Thoracic aorta (tissue), 2 donors: ENCODE measurements at regions not wholly inside any gene's neighbourhood (a gene's known extent, or its start where the extent isn't known, plus 50 kb on each side); places are given as distances from the start of the nearest gene placed in this dataset.
"Not testable (repeated sequence)": the region's sequence is repeated elsewhere in the genome, so short reads cannot be mapped to it uniquely, and the experiment has no call there.

Experiments
- ATAC-seq: fragments of 150-250 bp; one replicate; pipeline ENCODE4 v1.8.0; 2017; ENCODE audit warnings: low read depth; ENCODE audit not compliant: insufficient number of reproducible peaks, low FRiP score
- DNase-seq: peaks from one replicate; pipeline ENCODE4 v3.0.0-alpha.2; 2020; ENCODE audit warnings: low spot score
- H3K27ac ChIP-seq, 2 donors: fragments of 200-600 bp; sonication (generic); 1 replicate in 1 of 2; 2 replicates in 1 of 2; pipeline ENCODE4 v1.5.1; 2016; ENCODE audit warnings: mild to moderate bottlenecking in 2 of 2, moderate library complexity in 2 of 2
- H3K27me3 ChIP-seq: fragments of 200-600 bp; sonication (generic); replicated peaks from 2 replicates; pipeline ENCODE4 v1.6.0; 2016; ENCODE audit warnings: mild to moderate bottlenecking; ENCODE audit not compliant: insufficient read depth
- H3K36me3 ChIP-seq: fragments of 200-600 bp; sonication (generic); one replicate; pipeline ENCODE4 v1.5.1; 2016
- H3K4me1 ChIP-seq, 2 donors: fragments of 200-600 bp; sonication (generic); 1 replicate in 1 of 2; 2 replicates in 1 of 2; pipeline versions ENCODE4 v1.5.1 to v1.6.0; 2016; ENCODE audit warnings: low read depth in 2 of 2, mild to moderate bottlenecking in 1 of 2; ENCODE audit not compliant: control insufficient read depth in 1 of 2
- H3K4me3 ChIP-seq: fragments of 200-600 bp; sonication (generic); 2 replicates; pipeline ENCODE4 v1.5.1; 2016; ENCODE audit warnings: mild to moderate bottlenecking
- H3K9me3 ChIP-seq: fragments of 200-600 bp; sonication (generic); 2 replicates; pipeline ENCODE4 v1.5.1; 2016
- CTCF ChIP-seq: fragments of 200-600 bp; sonication (generic); IDR thresholded peaks from one replicate; pipeline ENCODE4 v1.5.1; 2019; ENCODE audit warnings: antibody characterized with exemption

GRCh38 chr2:89756616-89757015 is 1065.1 kb downstream of the RPIA start:
- ATAC-seq, H3K4me3 ChIP-seq, H3K27me3 ChIP-seq, DNase-seq, H3K36me3 ChIP-seq, H3K27ac ChIP-seq, H3K9me3 ChIP-seq, H3K4me1 ChIP-seq: not testable (repeated sequence)

- not testable (repeated sequence) for ATAC-seq, H3K4me3 ChIP-seq, H3K27ac ChIP-seq, H3K9me3 ChIP-seq, H3K36me3 ChIP-seq, H3K4me1 ChIP-seq, H3K27me3 ChIP-seq, DNase-seq
Observed at GRCh38 chr2:89758332-89759026, 1067.0 kb downstream of the RPIA start.

DNA sequence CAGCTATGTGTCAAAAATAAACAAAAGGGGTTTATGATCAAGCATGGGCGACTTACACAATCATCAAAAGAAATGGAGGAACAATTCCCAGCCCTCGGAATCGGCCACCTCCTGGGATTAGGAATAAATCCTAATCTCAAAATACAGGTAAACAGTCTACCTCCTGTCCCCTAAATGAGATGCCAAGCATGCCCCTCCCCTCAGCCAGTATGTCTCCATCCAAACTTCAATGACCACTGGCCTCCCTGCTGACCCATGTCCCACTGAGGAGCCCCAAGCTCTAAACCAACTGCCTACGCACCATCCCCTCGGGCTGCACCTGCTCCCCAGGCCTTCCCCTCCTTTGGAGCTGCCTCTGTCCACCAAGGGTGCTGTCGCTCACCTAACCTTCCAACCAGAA is 1069.3 kb downstream of the RPIA start:
- not testable (repeated sequence) for ATAC-seq, H3K4me1 ChIP-seq, H3K27ac ChIP-seq, DNase-seq, H3K9me3 ChIP-seq, H3K4me3 ChIP-seq, H3K36me3 ChIP-seq, H3K27me3 ChIP-seq

DNA sequence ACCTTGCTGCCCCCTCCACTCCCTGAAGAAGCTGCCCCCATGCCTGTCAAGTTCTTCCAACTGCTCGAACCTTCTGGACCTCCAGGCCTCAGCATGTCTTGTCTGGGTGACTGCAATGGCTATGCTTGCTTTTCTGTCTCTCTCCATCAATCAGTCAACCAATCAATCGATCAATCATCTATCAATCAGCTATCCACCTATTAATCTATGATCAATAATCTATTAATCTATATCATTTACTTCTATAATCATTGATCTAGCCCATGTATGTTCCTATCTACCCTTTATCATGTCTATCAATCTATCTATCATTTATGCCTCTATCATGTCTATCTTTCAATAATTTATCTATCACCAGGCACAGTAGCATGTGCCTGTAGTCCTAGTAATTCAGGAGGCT is 1069.7 kb downstream of the RPIA start:
- H3K36me3 ChIP-seq, H3K4me1 ChIP-seq, H3K27me3 ChIP-seq, H3K9me3 ChIP-seq, H3K27ac ChIP-seq, ATAC-seq, H3K4me3 ChIP-seq, DNase-seq: not testable (repeated sequence)

- not testable (repeated sequence) for H3K9me3 ChIP-seq, H3K27me3 ChIP-seq, H3K4me3 ChIP-seq, H3K4me1 ChIP-seq, H3K36me3 ChIP-seq, ATAC-seq, DNase-seq, H3K27ac ChIP-seq
Observed at GRCh38 chr2:89761863-89762262, 1070.4 kb downstream of the RPIA start.

GRCh38 chr2:89762461-89763253 is 1071.2 kb downstream of the RPIA start:
- H3K36me3 ChIP-seq, H3K4me1 ChIP-seq, H3K9me3 ChIP-seq, H3K27me3 ChIP-seq, DNase-seq, H3K27ac ChIP-seq, H3K4me3 ChIP-seq, ATAC-seq: not testable (repeated sequence)

- no peaks in the 10 kb centered on the region for H3K4me1 ChIP-seq
- no peaks in the 10 kb centered on the region for H3K27me3 ChIP-seq
- ATAC-seq (no peak), DNase-seq (no peak)
- TF ChIP-seq CTCF: no peak
- no peaks in the 10 kb centered on the region for H3K36me3 ChIP-seq
- no peak overlapping the region for H3K4me3 ChIP-seq
- no peaks in the 10 kb centered on the region for H3K9me3 ChIP-seq
- no peak overlapping the region for H3K27ac ChIP-seq
Observed at GRCh38 chr2:89763254-89763580, 1071.7 kb downstream of the RPIA start.

DNA sequence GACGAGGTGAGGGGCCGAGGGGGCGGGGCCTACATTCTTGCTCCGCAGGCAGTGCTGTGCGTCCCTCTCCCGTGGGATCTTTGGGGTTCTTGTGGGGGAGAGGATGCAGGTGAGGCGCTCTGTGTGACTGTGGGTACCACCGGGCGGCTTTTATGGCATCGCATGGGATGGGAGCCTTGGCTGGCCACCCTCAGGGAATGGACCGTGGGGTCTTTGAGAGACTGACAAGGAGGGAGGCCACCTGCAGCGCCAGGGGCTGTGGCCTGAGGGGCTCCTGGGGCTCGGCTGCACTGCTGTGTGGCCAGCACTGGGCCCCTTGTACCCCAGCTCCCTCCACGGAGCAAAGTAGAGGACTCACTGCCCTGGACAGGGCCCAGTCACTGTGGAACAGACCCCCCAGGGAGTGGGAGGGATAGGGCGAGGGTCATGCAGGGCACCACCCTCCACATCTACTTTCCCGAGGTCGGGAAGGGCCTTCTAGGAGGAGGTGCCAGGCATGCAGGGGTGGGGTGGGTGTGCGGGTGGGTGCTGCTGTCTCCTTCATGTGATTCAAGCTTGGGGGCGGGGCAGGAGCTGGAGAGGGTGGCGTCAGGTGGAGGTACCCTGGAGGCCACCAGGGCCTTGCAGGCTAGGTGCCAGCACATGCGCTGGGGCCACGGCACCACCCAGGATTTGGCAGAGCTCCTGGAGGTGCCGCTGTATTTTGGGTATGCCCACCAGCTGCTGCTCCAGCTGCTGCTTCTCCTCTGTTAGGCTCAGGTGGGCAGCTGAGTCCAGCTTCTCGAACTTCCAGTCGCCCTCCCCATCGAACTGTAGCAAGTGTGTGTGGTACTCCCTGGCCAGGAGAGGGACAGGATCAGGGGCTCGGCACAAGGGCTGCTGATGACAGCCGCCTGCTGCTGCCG is 1072.4 kb downstream of the RPIA start:
- TF ChIP-seq CTCF: no peak
- no peak overlapping the region for H3K27ac ChIP-seq
- no peaks in the 10 kb centered on the region for H3K27me3 ChIP-seq
- DNase-seq (no peak), ATAC-seq (no peak)
- H3K4me3 ChIP-seq: no peak overlapping the region
- no peaks in the 10 kb centered on the region for H3K9me3 ChIP-seq
- no peaks in the 10 kb centered on the region for H3K36me3 ChIP-seq
- H3K4me1 ChIP-seq: no peaks in the 10 kb centered on the region

GRCh38 chr2:89764571-89765360 is 1073.3 kb downstream of the RPIA start:
- not testable (repeated sequence) for DNase-seq, H3K4me1 ChIP-seq, H3K4me3 ChIP-seq, H3K27ac ChIP-seq, H3K27me3 ChIP-seq, H3K36me3 ChIP-seq, ATAC-seq, H3K9me3 ChIP-seq

- H3K36me3 ChIP-seq, DNase-seq, H3K27ac ChIP-seq, H3K4me1 ChIP-seq, H3K27me3 ChIP-seq, H3K9me3 ChIP-seq, H3K4me3 ChIP-seq, ATAC-seq: not testable (repeated sequence)
Observed at GRCh38 chr2:89765361-89765718, 1073.9 kb downstream of the RPIA start.
